Activated naive CD8-positive, alpha-beta T cell (primary cell): ENCODE measurements at regions not wholly inside any gene's neighbourhood (a gene's known extent, or its start where the extent isn't known, plus 50 kb on each side); places are given as distances from the start of the nearest gene placed in this dataset.

ENCODE experiments used
- H3K27ac Mint-ChIP-seq: one replicate; pipeline ENCODE4 v1.8.0; 2021; ENCODE audit warnings: mixed read lengths
- H3K27me3 Mint-ChIP-seq: one replicate; pipeline ENCODE4 v1.8.0; 2021; ENCODE audit warnings: mixed read lengths
- H3K36me3 Mint-ChIP-seq: one replicate; pipeline ENCODE4 v1.8.0; 2021; ENCODE audit warnings: mixed read lengths
- H3K4me1 Mint-ChIP-seq: one replicate; pipeline ENCODE4 v1.8.0; 2021; ENCODE audit warnings: low read depth, mixed read lengths
- H3K4me3 Mint-ChIP-seq: one replicate; pipeline ENCODE4 v1.8.0; 2021; ENCODE audit warnings: mild to moderate bottlenecking, mixed read lengths
- H3K9me3 Mint-ChIP-seq: one replicate; pipeline ENCODE4 v1.8.0; 2021; ENCODE audit warnings: low read depth, mixed read lengths

DNA sequence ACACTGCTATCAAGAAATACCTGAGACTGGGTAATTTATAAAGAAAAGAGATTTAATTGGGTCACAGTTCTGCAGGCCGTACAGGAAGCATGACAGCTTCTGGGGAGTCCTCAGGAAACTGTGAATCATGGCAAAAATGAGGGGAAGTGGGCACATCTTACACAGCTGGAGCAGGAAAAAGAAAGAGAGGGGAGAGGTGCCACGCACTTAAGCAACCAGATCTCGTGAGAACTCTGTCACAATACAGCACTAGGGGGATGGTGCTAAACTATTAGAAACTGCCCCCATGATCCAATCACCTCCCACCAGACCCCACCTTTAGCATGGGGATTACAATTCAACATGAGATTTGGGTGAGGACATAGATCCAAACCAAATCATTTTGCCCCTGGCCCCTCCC is 105.5 kb upstream of the CPLX2 start:
- H3K36me3 Mint-ChIP-seq, result peaks cover 13% of the 10 kb centered on the region
- peaks cover 3% of the 10 kb centered on the region for H3K4me1 Mint-ChIP-seq
- no peak overlapping the region for H3K27ac Mint-ChIP-seq
- H3K27me3 Mint-ChIP-seq, result peaks cover 10% of the 10 kb centered on the region
- peaks cover 11% of the 10 kb centered on the region for H3K9me3 Mint-ChIP-seq
- H3K4me3 Mint-ChIP-seq, result no peak overlapping the region

DNA sequence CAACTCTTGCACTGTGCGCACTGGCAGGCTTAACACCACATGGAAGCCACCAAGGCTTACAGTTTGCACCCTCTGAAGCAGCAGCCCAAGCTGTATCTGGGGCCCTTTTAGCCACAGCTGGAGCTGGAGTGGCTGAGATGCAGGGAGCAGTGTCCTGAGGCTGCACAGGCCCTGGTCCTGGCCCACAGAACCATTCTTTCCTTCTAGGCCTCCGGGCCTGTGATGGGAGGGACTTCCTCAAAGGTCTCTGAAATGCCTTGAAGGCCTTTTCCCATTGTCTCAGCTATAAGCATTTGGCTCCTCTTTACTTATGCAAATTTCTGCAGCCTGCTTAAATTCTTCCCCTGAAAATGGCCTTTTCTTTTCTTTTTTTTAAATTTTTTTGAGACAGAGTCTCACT is 104.4 kb upstream of the CPLX2 start:
- Mint-ChIP-seq H3K4me1 (peaks cover 3% of the 10 kb centered on the region), H3K27ac (no peak overlapping the region), H3K36me3 (peaks cover 13% of the 10 kb centered on the region), H3K27me3 (peaks cover 14% of the 10 kb centered on the region), H3K9me3 (peaks cover 11% of the 10 kb centered on the region), H3K4me3 (no peak overlapping the region)

DNA sequence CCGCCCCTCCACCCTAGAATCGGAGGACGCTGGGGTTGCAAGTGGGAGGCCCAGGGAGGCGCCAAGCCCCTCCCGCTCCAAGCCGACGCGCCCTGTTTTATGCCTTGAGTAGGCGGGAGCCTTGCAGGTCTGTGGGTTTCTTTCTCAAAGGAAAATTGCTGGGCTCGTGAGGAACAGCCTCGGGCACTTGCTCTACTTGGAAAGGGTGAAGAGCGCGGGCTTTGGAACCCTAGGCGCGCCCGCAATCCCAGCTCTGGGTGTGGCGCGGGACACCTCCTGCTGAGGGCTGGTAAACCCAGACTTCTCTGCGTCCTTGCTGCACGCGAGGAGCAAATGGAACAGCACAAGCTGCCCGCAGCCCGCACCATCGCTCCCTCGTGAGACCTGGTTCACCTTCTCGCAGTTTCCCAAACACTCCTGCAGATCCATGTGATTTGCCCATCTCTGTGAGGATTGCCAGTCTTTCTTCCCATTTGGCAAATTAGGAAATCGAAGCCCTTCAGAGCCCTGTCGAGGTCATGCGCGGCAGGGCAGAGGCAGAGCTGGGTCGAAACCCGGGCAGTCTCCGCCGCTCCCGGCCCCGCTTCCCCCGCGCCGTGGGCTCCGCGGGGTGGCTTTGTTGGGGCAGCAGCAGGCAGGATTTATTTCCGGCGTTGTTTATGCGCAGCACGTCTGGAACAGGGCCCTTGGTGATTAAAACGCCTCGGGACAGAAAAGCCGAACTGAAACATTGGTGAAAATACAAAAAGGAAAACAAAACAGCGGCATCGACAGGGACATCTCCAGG is 98.4 kb upstream of the CPLX2 start:
- H3K27me3 Mint-ChIP-seq, result peaks cover 20% of the 10 kb centered on the region
- peaks cover 11% of the 10 kb centered on the region for H3K36me3 Mint-ChIP-seq

DNA sequence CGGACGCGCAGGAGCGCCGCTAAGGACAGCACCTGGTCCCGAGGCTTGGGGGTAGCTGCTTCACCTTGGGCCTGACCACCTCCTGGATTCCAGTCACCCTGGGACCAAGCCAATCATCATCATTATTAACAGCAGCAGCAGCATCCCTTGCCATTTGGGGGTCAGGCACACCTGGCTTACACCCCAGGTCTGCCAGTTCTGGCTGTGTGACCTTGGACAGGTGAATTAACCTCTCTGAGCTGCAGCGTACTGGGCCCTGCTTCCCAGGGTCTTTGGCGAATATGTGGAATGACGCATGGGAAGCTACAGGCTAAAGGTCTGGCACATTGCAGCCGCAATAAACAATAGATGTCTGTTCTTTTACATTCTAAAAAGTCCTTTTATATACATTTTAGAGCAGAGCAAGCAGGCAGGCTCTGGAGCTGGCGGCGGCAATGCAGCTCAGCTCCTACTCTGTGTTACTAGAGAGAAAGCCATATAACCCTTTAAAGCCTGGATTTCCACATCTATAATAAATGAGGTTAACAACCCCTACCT is 97.8 kb upstream of the CPLX2 start:
- Mint-ChIP-seq H3K4me3 (no peak overlapping the region), H3K9me3 (no peaks in the 10 kb centered on the region), H3K27me3 (peaks cover 20% of the 10 kb centered on the region), H3K4me1 (no peaks in the 10 kb centered on the region), H3K27ac (no peak overlapping the region), H3K36me3 (peaks cover 6% of the 10 kb centered on the region)

More for the DNA sequence above, 98.4 kb upstream of the CPLX2 start:
- H3K27ac Mint-ChIP-seq, result no peak overlapping the region
- peaks cover 6% of the 10 kb centered on the region for H3K9me3 Mint-ChIP-seq
- H3K4me1 Mint-ChIP-seq, result no peaks in the 10 kb centered on the region
- no peak overlapping the region for H3K4me3 Mint-ChIP-seq

DNA sequence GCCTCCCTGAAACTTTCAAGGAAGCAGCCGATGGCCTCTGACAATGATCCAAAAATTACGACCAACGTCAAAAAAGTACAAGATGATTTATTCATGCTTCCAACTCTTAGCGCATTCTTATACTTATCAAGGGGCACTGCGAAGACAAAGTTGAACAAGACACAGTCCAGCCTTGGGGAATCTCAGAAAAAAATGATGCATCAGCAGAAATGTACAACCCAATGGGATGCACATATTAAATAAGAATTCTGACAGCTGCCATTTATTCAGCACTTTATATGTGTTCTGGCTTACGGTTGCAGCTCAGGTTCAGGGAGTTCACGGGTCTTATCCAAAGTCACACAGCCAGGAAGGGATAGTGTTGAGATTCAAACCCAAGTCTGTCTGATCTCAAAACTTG is 96.0 kb upstream of the CPLX2 start:
- Mint-ChIP-seq H3K27me3 (peaks cover 16% of the 10 kb centered on the region), H3K27ac (no peak overlapping the region), H3K4me3 (no peak overlapping the region), H3K36me3 (peaks cover 4% of the 10 kb centered on the region), H3K9me3 (no peaks in the 10 kb centered on the region), H3K4me1 (no peaks in the 10 kb centered on the region)

DNA sequence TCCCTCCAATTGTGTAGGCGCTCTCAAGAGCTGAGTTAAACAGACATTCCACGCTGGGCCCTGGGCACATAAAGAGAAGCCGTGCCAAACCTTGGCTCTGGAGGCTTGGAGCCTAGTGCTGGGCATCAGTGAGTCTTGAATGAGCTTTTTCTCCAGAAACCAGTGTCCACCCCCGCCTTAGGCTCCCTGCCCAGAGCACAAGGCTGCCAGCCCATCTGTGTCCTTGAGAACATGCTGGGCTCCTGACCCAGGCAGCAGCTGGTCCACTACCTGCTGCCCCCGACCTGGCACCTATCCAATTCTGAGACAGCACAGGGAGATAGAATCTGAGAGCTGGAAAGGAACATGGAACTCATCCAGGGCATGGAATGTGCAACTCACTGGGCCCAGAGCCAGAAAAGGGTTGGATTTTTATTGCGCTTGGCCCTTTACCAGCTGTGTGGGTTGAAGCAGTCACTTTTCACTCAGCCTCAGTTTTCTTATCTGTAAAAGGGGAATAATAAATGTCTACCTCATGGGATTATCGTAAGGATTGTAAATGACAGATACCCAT is 92.4 kb upstream of the CPLX2 start:
- Mint-ChIP-seq H3K4me3 (no peak overlapping the region), H3K36me3 (peaks cover 4% of the 10 kb centered on the region), H3K27me3 (peaks cover 16% of the 10 kb centered on the region), H3K4me1 (no peaks in the 10 kb centered on the region), H3K9me3 (peaks cover 3% of the 10 kb centered on the region), H3K27ac (no peak overlapping the region)

DNA sequence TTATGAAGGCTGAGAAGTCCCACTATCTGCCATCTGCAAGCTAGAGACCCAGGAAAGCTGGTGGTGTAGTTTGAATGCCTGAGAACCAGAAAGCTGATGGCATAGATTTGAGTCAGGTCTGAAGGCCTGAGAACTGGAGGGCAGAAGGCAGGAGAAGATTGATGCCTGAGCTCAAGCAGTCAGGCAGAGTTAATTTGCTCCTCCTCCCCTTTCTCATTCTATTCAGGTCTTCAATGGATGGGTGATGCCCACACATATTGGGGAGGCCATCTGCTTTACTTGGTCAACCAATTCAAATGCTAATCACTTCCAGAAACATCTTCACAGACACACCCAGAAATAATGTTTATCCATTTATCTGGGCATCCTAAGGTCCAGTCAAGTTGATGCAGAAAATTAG is 87.6 kb upstream of the CPLX2 start:
- Mint-ChIP-seq H3K27me3 (peaks cover 22% of the 10 kb centered on the region), H3K4me1 (no peaks in the 10 kb centered on the region), H3K27ac (no peak overlapping the region), H3K9me3 (peaks cover 3% of the 10 kb centered on the region), H3K4me3 (no peak overlapping the region), H3K36me3 (peaks cover 2% of the 10 kb centered on the region)

DNA sequence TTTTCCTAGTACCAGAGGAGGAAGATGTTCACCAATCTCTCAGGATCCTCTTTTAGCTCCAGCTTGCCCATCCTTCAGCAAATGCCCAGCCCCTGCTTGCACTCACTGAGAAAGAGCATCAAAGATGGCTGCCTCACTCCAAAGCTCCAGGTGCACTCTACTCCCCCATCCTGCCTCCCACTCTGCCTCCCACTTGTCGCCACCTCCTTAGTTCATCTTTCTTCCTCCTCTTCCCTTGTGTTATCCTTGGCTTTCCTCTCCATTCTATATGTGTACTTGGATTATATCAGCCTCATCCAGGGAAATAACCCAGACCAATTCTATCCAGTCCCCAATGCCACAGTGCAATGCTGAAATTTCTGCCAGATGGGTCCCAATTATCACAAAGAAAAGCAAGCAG is 87.1 kb upstream of the CPLX2 start:
- Mint-ChIP-seq H3K36me3 (peaks cover 2% of the 10 kb centered on the region), H3K27me3 (peaks cover 23% of the 10 kb centered on the region), H3K4me1 (no peaks in the 10 kb centered on the region)

DNA sequence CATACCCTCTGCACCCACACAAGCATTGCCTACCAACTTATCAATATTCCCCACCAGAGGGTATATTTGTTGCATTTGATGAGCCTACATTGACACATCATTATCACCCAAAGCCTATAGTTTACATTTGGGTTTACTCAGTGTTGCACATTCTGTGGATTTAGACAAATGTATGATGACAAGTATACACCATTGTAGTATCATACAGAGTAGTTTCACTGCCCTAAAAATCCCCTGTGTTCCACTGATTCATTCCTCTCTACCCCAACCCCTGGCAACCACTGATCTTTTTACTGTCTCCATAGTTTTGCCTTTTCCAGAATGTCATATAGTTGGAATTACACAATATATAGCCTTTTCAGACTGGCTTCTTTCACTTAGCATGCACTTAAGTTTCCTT is 85.7 kb upstream of the CPLX2 start:
- Mint-ChIP-seq H3K27me3 (peaks cover 22% of the 10 kb centered on the region), H3K4me3 (no peak overlapping the region)

More for the DNA sequence above, 87.1 kb upstream of the CPLX2 start:
- H3K9me3 Mint-ChIP-seq, result peaks cover 3% of the 10 kb centered on the region
- H3K27ac Mint-ChIP-seq, result no peak overlapping the region
- no peak overlapping the region for H3K4me3 Mint-ChIP-seq

DNA sequence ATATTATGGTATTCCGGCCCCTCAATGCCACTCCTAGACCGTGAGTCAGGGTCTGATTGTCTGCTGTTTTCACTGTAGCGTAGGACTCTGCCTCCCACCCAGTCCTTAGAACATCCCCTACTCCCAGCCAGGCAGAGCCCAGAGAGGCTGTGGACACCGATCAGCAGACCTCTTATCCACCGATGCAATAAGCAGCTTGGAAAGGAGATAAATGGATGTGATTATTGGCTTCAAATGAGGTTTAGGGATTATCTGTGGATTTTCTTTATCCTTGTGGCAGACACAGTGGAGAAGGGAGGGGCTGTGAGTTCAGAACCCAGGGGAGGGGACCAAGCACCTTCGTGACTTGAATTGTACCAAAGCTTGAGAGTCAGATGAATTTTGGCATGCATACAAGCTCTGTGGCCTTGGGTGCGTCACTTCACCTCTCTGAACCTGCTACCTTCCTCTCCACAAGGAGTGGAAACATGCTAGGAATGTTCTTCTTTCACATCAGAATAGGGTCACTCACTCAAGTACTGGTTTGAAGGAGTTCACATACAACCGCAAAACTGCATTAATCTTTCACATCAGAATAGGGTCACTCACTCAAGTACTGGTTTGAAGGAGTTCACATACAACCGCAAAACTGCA is 83.1 kb upstream of the CPLX2 start:
- H3K27ac Mint-ChIP-seq, result no peak overlapping the region
- H3K36me3 Mint-ChIP-seq, result peaks cover 10% of the 10 kb centered on the region
- H3K27me3 Mint-ChIP-seq, result peaks cover 24% of the 10 kb centered on the region
- no peak overlapping the region for H3K4me3 Mint-ChIP-seq
- H3K4me1 Mint-ChIP-seq, result no peaks in the 10 kb centered on the region
- H3K9me3 Mint-ChIP-seq, result peaks cover 3% of the 10 kb centered on the region

More for the DNA sequence above, 85.7 kb upstream of the CPLX2 start:
- no peaks in the 10 kb centered on the region for H3K4me1 Mint-ChIP-seq
- H3K36me3 Mint-ChIP-seq, result peaks cover 7% of the 10 kb centered on the region
- peaks cover 3% of the 10 kb centered on the region for H3K9me3 Mint-ChIP-seq
- no peak overlapping the region for H3K27ac Mint-ChIP-seq

DNA sequence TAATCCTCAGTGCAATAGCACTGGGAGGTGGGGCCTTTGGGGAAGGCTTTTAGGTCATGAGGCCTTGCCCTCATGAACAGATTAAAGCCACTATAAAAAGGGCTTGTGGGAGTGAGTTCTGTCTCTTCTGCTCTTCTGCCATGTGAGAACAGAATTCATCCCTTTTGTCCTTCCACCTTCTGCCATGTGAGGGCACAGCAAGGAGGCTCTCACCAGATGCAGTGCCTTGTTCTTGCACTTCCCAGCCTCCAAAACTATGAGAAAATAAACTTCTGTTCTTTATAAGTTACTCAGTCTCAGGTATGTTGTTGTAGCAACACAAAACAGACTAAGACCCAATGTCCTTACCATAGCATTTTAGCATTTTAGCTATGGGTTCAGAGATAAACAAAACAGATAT is 81.7 kb upstream of the CPLX2 start:
- Mint-ChIP-seq H3K36me3 (peaks cover 10% of the 10 kb centered on the region), H3K9me3 (peaks cover 3% of the 10 kb centered on the region), H3K27ac (no peak overlapping the region), H3K27me3 (peaks cover 32% of the 10 kb centered on the region), H3K4me1 (no peaks in the 10 kb centered on the region), H3K4me3 (no peak overlapping the region)

DNA sequence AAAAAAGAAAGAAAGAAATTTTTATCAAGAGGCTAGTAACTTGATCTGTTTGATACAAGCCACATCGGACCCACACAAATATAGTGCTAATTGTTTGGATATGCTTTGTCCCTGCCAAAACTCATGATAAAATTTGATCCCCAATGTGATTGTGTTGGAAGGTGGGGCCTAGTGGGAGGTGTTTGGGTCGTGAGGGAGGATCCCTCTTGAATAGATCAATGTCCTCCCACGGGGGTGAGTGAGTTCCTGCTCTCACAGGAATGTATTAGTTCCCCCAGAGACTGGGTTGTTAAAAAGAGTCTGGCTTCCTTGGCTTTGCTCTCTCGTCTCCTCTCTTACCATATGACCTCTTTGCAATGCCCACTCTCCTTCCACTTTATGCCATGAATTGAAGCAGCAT is 80.6 kb upstream of the CPLX2 start:
- Mint-ChIP-seq H3K27ac (no peak overlapping the region), H3K9me3 (peaks cover 3% of the 10 kb centered on the region), H3K4me3 (no peak overlapping the region), H3K4me1 (peaks cover 2% of the 10 kb centered on the region), H3K27me3 (peaks cover 37% of the 10 kb centered on the region), H3K36me3 (peaks cover 9% of the 10 kb centered on the region)

DNA sequence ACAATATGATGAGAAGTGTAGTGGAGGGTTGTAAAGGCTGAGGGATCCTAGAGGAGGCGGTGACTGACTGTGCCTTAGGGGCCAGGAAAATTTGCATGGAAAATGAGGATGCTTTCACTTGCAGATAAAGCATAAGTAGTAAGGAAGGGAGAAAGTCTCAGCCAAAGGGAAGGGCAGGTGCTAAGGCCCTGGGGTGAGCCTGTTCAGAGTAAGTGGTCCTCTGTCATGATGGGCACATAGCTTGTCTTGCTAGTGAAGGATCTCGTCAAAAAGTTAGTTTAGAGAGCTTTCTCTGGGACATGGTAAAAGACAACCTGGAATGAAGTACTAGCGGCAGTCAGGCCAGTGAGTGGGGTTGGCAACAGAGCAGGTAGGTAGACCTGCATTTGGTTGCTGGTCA is 75.4 kb upstream of the CPLX2 start:
- Mint-ChIP-seq H3K4me1 (peaks cover 14% of the 10 kb centered on the region), H3K27me3 (peaks cover 53% of the 10 kb centered on the region), H3K9me3 (peaks cover 2% of the 10 kb centered on the region), H3K4me3 (no peak overlapping the region), H3K27ac (no peak overlapping the region), H3K36me3 (peaks cover 7% of the 10 kb centered on the region)

DNA sequence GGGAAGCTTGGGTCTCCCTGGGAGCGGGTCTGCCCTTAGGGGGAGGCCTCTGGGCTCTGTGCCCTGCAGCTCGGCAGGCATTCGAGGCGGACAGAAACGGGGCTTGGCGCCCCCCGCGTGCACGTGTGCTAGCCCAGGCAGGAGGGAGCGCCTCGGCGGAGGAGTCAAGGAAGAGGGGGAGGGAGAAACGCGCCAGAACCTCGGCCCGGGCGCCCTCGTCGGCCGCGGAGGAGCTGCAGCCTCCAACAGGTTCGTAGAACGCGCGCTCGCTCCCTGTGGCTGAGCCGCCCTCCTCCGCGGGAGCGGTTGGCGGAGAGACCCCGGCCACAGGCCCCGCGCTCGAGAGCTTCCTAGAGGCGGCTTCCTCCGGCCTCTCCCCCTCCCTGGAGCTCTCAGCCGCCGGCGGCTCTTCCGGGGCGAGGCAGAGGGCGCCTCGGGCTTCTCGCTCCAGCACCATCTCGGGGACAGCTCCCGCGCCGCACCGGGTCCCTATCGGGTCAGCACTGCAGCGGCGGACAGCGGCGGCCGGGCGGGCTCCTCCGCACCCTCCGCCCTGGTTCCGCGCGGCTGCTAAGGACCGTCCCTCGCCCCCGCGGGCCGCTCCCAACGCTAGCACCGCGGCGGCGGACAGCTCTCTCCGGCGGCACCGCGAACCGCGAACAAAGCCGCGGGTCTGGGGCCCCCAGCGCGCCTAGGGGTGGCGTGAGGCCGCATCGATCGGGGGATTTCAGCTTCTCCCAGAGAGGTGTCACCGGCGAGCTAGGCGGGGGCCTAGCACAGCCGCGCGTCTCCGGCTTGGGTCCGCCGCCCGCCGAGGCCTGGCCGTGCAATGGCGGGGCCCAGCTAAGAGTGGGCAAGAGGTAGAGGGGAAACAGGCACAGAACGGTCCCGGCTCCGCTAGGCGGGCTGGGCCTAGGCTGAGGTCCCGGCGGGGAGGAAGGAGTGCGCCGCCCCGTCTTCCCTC is 74.6 kb upstream of the CPLX2 start:
- H3K4me1 Mint-ChIP-seq, result peaks cover 14% of the 10 kb centered on the region
- H3K9me3 Mint-ChIP-seq, result no peaks in the 10 kb centered on the region
- peaks cover 57% of the 10 kb centered on the region for H3K27me3 Mint-ChIP-seq
- no peak overlapping the region for H3K4me3 Mint-ChIP-seq
- H3K36me3 Mint-ChIP-seq, result peaks cover 5% of the 10 kb centered on the region
- no peak overlapping the region for H3K27ac Mint-ChIP-seq
